GM21786 (cell line): ENCODE measurements at regions not wholly inside any gene's neighbourhood (a gene's known extent, or its start where the extent isn't known, plus 50 kb on each side); places are given as distances from the start of the nearest gene placed in this dataset.

Experiments
- ATAC-seq: cut with Tn5 transposase; IDR thresholded peaks from one replicate; pipeline ENCODE4 v1.9.1; 2021; ENCODE audit not compliant: unreplicated experiment

GRCh38 chr3:117282566-117282965, 573.0 kb downstream of the TUSC7 start:
- no peak for ATAC-seq

GRCh38 chr3:117285737-117286136, 576.2 kb downstream of the TUSC7 start:
- no peak for ATAC-seq

- ATAC-seq = no peak
These were observed 576.9 kb downstream of the TUSC7 start for GRCh38 chr3:117286488-117286887.

GRCh38 chr3:117287602-117288001, 578.0 kb downstream of the TUSC7 start:
- ATAC-seq = no peak

- ATAC-seq = no peak
These were observed 581.9 kb downstream of the TUSC7 start for GRCh38 chr3:117291476-117291875.

- ATAC-seq = no peak
These were observed 587.5 kb downstream of the TUSC7 start for GRCh38 chr3:117297065-117297464.

GRCh38 chr3:117297541-117297940, 588.0 kb downstream of the TUSC7 start:
- no peak for ATAC-seq

- no peak for ATAC-seq
These were observed 588.7 kb downstream of the TUSC7 start for GRCh38 chr3:117298273-117298672.

- ATAC-seq = no peak
These were observed 592.8 kb downstream of the TUSC7 start for GRCh38 chr3:117302428-117302827.

GRCh38 chr3:117303443-117303842, 593.9 kb downstream of the TUSC7 start:
- ATAC-seq = no peak

- peak; percentile 45 for ATAC-seq
These were observed 595.1 kb downstream of the TUSC7 start for GRCh38 chr3:117304681-117305080.

- ATAC-seq = no peak
These were observed 596.1 kb downstream of the TUSC7 start for GRCh38 chr3:117305681-117306080.

GRCh38 chr3:117306299-117306698, 596.7 kb downstream of the TUSC7 start:
- ATAC-seq = no peak

GRCh38 chr3:117308353-117308752, 598.8 kb downstream of the TUSC7 start:
- no peak for ATAC-seq

- ATAC-seq = no peak
These were observed 599.2 kb downstream of the TUSC7 start for GRCh38 chr3:117308756-117309155.

GRCh38 chr3:117310536-117310935, 601.0 kb downstream of the TUSC7 start:
- no peak for ATAC-seq

- no peak for ATAC-seq
These were observed 605.0 kb downstream of the TUSC7 start for GRCh38 chr3:117314441-117315150.

GRCh38 chr3:117322866-117323265, 613.3 kb downstream of the TUSC7 start:
- no peak for ATAC-seq

- ATAC-seq = no peak
These were observed 637.3 kb downstream of the TUSC7 start for GRCh38 chr3:117346901-117347300.

GRCh38 chr3:117348884-117349283, 639.3 kb downstream of the TUSC7 start:
- ATAC-seq = no peak

GRCh38 chr3:117349566-117349965, 640.0 kb downstream of the TUSC7 start:
- ATAC-seq = no peak

GRCh38 chr3:117350371-117350770, 640.8 kb downstream of the TUSC7 start:
- no peak for ATAC-seq

GRCh38 chr3:117355566-117355965, 646.0 kb downstream of the TUSC7 start:
- peak; percentile 69 for ATAC-seq
